ENCODE measurements at regions not wholly inside any gene's neighbourhood (a gene's known extent, or its start where the extent isn't known, plus 50 kb on each side); places are given as distances from the start of the nearest gene placed in this dataset.

DNA sequence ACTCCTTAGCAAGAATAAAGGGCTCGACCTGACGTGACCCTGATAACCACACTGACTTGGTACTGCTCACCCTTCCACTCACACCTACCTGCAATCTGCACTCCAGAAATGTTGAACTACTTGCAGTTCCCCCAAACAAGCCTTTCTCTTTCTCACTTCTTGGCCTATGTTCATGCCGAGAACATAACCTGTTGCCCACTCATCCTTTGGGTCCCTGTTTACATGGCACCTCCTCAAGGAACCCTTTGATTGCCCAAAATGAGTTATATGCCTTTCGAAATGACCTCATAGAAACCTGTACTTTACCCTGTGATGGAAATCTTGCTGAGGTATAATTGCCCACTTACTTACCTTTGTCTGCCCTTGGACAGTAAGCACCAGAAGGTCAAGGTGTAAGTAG lies 96.2 kb downstream of the TMCO5A start:
- TF ChIP-seq, protein P1, sequence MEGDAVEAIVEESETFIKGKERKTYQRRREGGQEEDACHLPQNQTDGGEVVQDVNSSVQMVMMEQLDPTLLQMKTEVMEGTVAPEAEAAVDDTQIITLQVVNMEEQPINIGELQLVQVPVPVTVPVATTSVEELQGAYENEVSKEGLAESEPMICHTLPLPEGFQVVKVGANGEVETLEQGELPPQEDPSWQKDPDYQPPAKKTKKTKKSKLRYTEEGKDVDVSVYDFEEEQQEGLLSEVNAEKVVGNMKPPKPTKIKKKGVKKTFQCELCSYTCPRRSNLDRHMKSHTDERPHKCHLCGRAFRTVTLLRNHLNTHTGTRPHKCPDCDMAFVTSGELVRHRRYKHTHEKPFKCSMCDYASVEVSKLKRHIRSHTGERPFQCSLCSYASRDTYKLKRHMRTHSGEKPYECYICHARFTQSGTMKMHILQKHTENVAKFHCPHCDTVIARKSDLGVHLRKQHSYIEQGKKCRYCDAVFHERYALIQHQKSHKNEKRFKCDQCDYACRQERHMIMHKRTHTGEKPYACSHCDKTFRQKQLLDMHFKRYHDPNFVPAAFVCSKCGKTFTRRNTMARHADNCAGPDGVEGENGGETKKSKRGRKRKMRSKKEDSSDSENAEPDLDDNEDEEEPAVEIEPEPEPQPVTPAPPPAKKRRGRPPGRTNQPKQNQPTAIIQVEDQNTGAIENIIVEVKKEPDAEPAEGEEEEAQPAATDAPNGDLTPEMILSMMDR (IDR thresholded peaks at IDR 0.05) = no peak
- TF ChIP-seq POLR2AphosphoS5 (IDR thresholded peaks at IDR 0.05) = no peak

Measured in breast epithelium (tissue), 3 donors.